GM23338 (cell line): ENCODE measurements at regions not wholly inside any gene's neighbourhood (a gene's known extent, or its start where the extent isn't known, plus 50 kb on each side); places are given as distances from the start of the nearest gene placed in this dataset.

ENCODE experiments used
- ATAC-seq: fragments of 200-7000 bp; cut with Tn5 transposase; 3 replicates; pipeline ENCODE4 v1.9.1; 2020
- DNase-seq: peaks from one replicate; pipeline ENCODE4 v3.0.0-alpha.2; 2015; ENCODE audit warnings: low spot score
- H2AFZ ChIP-seq: fragments of 200-600 bp; sonication (generic); 2 replicates; pipeline ENCODE4 v1.8.0; 2016; ENCODE audit warnings: antibody characterized with exemption, mild to moderate bottlenecking, moderate library complexity
- H3F3A ChIP-seq: fragments of 200-600 bp; sonication (generic); replicated peaks from 2 replicates; pipeline ENCODE4 v1.8.0; 2017; ENCODE audit warnings: antibody characterized with exemption, mixed run types, low read depth
- H3K27ac ChIP-seq: fragments of 200-600 bp; sonication (generic); 2 replicates; pipeline ENCODE4 v1.6.1; 2016; ENCODE audit warnings: low read depth
- H3K27me3 ChIP-seq: fragments of 200-600 bp; sonication (generic); 2 replicates; pipeline ENCODE4 v1.8.0; 2016; ENCODE audit warnings: mild to moderate bottlenecking, mixed run types, moderate library complexity; ENCODE audit not compliant: insufficient read depth
- H3K36me3 ChIP-seq: fragments of 200-600 bp; sonication (generic); 2 replicates; pipeline ENCODE4 v1.8.0; 2016; ENCODE audit warnings: mild to moderate bottlenecking; ENCODE audit not compliant: insufficient read depth
- H3K4me1 ChIP-seq: fragments of 200-600 bp; sonication (generic); 2 replicates; pipeline ENCODE4 v1.8.0; 2016; ENCODE audit warnings: mild to moderate bottlenecking, moderate library complexity; ENCODE audit not compliant: insufficient read depth
- H3K4me2 ChIP-seq: fragments of 200-600 bp; sonication (generic); 2 replicates; pipeline ENCODE4 v1.7.1; 2017; ENCODE audit warnings: mixed run types
- H3K4me3 ChIP-seq: fragments of 200-600 bp; sonication (generic); 2 replicates; pipeline ENCODE4 v1.6.1; 2016; ENCODE audit warnings: mixed run types
- H3K79me2 ChIP-seq: fragments of 200-600 bp; sonication (generic); replicated peaks from 2 replicates; pipeline ENCODE4 v1.8.0; 2017; ENCODE audit warnings: mild to moderate bottlenecking; ENCODE audit not compliant: insufficient read depth
- H3K9me2 ChIP-seq: fragments of 200-600 bp; sonication (generic); 2 replicates; pipeline ENCODE4 v1.8.0; 2017; ENCODE audit not compliant: insufficient read depth
- H4K20me1 ChIP-seq: fragments of 200-600 bp; sonication (generic); replicated peaks from 2 replicates; pipeline ENCODE4 v1.8.0; 2017; ENCODE audit warnings: mild to moderate bottlenecking; ENCODE audit not compliant: insufficient read depth
- H3K27ac Mint-ChIP-seq: 2 replicates; pipeline ENCODE4 v1.8.0; 2020; ENCODE audit warnings: inconsistent platforms, mild to moderate bottlenecking, moderate library complexity, mixed read lengths
- H3K27me3 Mint-ChIP-seq: 3 replicates; pipeline ENCODE4 v1.8.0; 2022; ENCODE audit warnings: low read depth, mild to moderate bottlenecking, moderate library complexity, mixed read lengths, inconsistent platforms; ENCODE audit not compliant: insufficient read depth, poor library complexity
- H3K36me3 Mint-ChIP-seq: 3 replicates; pipeline ENCODE4 v1.8.0; 2021; ENCODE audit warnings: low read depth, mild to moderate bottlenecking, inconsistent platforms, moderate library complexity, mixed read lengths
- H3K4me1 Mint-ChIP-seq: 3 replicates; pipeline ENCODE4 v1.8.0; 2020; ENCODE audit warnings: mild to moderate bottlenecking, inconsistent platforms, mixed read lengths
- H3K4me3 Mint-ChIP-seq: 3 replicates; pipeline ENCODE4 v1.8.0; 2021; ENCODE audit warnings: moderate library complexity, mild to moderate bottlenecking, inconsistent platforms, mixed read lengths
- H3K9me3 Mint-ChIP-seq: 3 replicates; pipeline ENCODE4 v1.8.0; 2020; ENCODE audit warnings: moderate library complexity, mild to moderate bottlenecking, inconsistent platforms, mixed read lengths
- CREB1 ChIP-seq: fragments of 250-450 bp; sonication (Bioruptor Pico); IDR thresholded peaks from 2 replicates; pipeline ENCODE4 v1.5.0; 2020; ENCODE audit warnings: low read depth, mild to moderate bottlenecking, moderate library complexity
- EZH2 ChIP-seq: fragments of 200-600 bp; sonication (generic); IDR thresholded peaks from one replicate; pipeline ENCODE4 v1.8.0; 2017; ENCODE audit warnings: antibody characterized with exemption, mild to moderate bottlenecking, low read depth; ENCODE audit not compliant: unreplicated experiment
- EZH2phosphoT487 ChIP-seq: fragments of 200-600 bp; sonication (generic); IDR thresholded peaks from one replicate; pipeline ENCODE4 v1.8.1; 2018; ENCODE audit warnings: antibody characterized with exemption; ENCODE audit not compliant: unreplicated experiment
- JUNB ChIP-seq: IDR thresholded peaks from one replicate; pipeline ENCODE4 v1.6.1; 2016; ENCODE audit warnings: antibody characterized with exemption; ENCODE audit not compliant: unreplicated experiment
- NANOG ChIP-seq: IDR thresholded peaks from 2 replicates; pipeline ENCODE4 v1.6.1; 2016; ENCODE audit warnings: antibody characterized with exemption, borderline replicate concordance
- POLR2AphosphoS5 ChIP-seq: IDR thresholded peaks from 2 replicates; pipeline ENCODE4 v1.6.1; 2016; ENCODE audit warnings: antibody characterized with exemption, low read depth
- REST ChIP-seq: IDR thresholded peaks from one replicate; pipeline ENCODE4 v1.6.1; 2018; ENCODE audit warnings: antibody characterized with exemption; ENCODE audit not compliant: unreplicated experiment
- STAT1 ChIP-seq: IDR thresholded peaks from one replicate; pipeline ENCODE4 v1.6.1; 2016; ENCODE audit warnings: antibody characterized with exemption; ENCODE audit not compliant: unreplicated experiment
- ZNF114 ChIP-seq: fragments of 250-450 bp; sonication (Bioruptor Pico); IDR thresholded peaks from 2 replicates; pipeline ENCODE4 v1.5.0; 2020; ENCODE audit warnings: mild to moderate bottlenecking, moderate library complexity
- ZNF331 ChIP-seq: fragments of 250-450 bp; sonication (Bioruptor Pico); IDR thresholded peaks from 2 replicates; pipeline ENCODE4 v1.5.0; 2020; ENCODE audit warnings: low read depth, mild to moderate bottlenecking, moderate library complexity
- TF ChIP-seq, protein P1 (sequence below), 2 experiments: fragments of 200-600 bp in 1 of 2; sonication (generic) in 1 of 2; conservative IDR thresholded peaks; 2 replicates each; pipeline versions ENCODE4 v1.5.1 to v1.6.1; 2016 to 2017; ENCODE audit warnings: antibody characterized with exemption in 2 of 2, low read depth in 2 of 2, mild to moderate bottlenecking in 2 of 2, moderate library complexity in 1 of 2
- TF ChIP-seq, protein P2 (sequence below): IDR thresholded peaks from 2 replicates; pipeline ENCODE4 v1.6.1; 2016; ENCODE audit warnings: antibody characterized with exemption
- TF ChIP-seq, protein P3 (sequence below): fragments of 250-450 bp; sonication (Bioruptor Pico); IDR thresholded peaks from 2 replicates; pipeline ENCODE4 v1.5.0; 2020; ENCODE audit warnings: mild to moderate bottlenecking, moderate library complexity

DNA sequence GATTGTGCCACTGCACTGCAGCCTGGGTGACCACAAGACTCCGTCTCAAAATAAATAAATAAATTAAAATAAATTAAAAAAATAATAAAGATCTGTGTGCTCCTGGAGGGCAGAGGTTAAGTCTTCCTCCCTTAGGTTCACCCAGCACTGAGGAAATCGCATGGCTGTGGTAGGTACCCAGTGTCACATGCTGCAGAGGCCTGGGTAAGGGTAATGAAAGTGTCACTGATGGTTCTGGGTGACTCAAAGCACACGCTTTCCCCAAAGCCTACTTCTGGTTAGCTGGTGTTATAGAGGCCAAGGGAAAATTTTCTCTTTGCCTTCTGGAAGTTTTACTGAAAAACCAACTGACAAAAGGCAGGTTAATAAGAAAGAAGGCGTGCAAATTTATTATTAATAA is 88.8 kb upstream of the ITGB1 start:
- DNase-seq (no peak), ATAC-seq (no peak)
- Histone ChIP-seq H3K79me2 (no peaks in the 10 kb centered on the region), H3K9me2 (0 out of 2 replicates have a peak, but pooled peaks cover 3% of the 10 kb centered on the region), H3K27ac (no peak overlapping the region), H4K20me1 (no peaks in the 10 kb centered on the region), H3K36me3 (no peaks in the 10 kb centered on the region), H3F3A (no peaks in the 10 kb centered on the region), H3K4me3 (no peak overlapping the region), H3K27me3 (no peaks in the 10 kb centered on the region), H3K4me2 (no peak overlapping the region), H3K4me1 (peaks cover 16% of the 10 kb centered on the region), H2AFZ (no peak overlapping the region)
- Mint-ChIP-seq H3K27ac (no peak overlapping the region), H3K36me3 (no peaks in the 10 kb centered on the region), H3K4me1 (peaks cover 25% of the 10 kb centered on the region), H3K9me3 (0 out of 3 replicates have a peak, but pooled peaks cover 3% of the 10 kb centered on the region), H3K27me3 (peaks cover 8% of the 10 kb centered on the region), H3K4me3 (no peak overlapping the region)
- TF ChIP-seq ZNF114 (CRISPR knock-in tag) (no peak), EZH2phosphoT487 (no peak), POLR2AphosphoS5 (no peak), STAT1 (no peak), CREB1 (CRISPR knock-in tag) (no peak), ZNF331 (CRISPR knock-in tag) (no peak), NANOG (no peak), EZH2 (no peak), JUNB (no peak), REST (no peak)
- TF ChIP-seq, protein P1, sequence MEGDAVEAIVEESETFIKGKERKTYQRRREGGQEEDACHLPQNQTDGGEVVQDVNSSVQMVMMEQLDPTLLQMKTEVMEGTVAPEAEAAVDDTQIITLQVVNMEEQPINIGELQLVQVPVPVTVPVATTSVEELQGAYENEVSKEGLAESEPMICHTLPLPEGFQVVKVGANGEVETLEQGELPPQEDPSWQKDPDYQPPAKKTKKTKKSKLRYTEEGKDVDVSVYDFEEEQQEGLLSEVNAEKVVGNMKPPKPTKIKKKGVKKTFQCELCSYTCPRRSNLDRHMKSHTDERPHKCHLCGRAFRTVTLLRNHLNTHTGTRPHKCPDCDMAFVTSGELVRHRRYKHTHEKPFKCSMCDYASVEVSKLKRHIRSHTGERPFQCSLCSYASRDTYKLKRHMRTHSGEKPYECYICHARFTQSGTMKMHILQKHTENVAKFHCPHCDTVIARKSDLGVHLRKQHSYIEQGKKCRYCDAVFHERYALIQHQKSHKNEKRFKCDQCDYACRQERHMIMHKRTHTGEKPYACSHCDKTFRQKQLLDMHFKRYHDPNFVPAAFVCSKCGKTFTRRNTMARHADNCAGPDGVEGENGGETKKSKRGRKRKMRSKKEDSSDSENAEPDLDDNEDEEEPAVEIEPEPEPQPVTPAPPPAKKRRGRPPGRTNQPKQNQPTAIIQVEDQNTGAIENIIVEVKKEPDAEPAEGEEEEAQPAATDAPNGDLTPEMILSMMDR (conservative IDR thresholded peaks at IDR 0.05; ENCODE audit: low read depth in 2 of 2): no peak
- TF ChIP-seq, protein P2, sequence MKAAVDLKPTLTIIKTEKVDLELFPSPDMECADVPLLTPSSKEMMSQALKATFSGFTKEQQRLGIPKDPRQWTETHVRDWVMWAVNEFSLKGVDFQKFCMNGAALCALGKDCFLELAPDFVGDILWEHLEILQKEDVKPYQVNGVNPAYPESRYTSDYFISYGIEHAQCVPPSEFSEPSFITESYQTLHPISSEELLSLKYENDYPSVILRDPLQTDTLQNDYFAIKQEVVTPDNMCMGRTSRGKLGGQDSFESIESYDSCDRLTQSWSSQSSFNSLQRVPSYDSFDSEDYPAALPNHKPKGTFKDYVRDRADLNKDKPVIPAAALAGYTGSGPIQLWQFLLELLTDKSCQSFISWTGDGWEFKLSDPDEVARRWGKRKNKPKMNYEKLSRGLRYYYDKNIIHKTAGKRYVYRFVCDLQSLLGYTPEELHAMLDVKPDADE: no peak
- TF ChIP-seq, protein P3, sequence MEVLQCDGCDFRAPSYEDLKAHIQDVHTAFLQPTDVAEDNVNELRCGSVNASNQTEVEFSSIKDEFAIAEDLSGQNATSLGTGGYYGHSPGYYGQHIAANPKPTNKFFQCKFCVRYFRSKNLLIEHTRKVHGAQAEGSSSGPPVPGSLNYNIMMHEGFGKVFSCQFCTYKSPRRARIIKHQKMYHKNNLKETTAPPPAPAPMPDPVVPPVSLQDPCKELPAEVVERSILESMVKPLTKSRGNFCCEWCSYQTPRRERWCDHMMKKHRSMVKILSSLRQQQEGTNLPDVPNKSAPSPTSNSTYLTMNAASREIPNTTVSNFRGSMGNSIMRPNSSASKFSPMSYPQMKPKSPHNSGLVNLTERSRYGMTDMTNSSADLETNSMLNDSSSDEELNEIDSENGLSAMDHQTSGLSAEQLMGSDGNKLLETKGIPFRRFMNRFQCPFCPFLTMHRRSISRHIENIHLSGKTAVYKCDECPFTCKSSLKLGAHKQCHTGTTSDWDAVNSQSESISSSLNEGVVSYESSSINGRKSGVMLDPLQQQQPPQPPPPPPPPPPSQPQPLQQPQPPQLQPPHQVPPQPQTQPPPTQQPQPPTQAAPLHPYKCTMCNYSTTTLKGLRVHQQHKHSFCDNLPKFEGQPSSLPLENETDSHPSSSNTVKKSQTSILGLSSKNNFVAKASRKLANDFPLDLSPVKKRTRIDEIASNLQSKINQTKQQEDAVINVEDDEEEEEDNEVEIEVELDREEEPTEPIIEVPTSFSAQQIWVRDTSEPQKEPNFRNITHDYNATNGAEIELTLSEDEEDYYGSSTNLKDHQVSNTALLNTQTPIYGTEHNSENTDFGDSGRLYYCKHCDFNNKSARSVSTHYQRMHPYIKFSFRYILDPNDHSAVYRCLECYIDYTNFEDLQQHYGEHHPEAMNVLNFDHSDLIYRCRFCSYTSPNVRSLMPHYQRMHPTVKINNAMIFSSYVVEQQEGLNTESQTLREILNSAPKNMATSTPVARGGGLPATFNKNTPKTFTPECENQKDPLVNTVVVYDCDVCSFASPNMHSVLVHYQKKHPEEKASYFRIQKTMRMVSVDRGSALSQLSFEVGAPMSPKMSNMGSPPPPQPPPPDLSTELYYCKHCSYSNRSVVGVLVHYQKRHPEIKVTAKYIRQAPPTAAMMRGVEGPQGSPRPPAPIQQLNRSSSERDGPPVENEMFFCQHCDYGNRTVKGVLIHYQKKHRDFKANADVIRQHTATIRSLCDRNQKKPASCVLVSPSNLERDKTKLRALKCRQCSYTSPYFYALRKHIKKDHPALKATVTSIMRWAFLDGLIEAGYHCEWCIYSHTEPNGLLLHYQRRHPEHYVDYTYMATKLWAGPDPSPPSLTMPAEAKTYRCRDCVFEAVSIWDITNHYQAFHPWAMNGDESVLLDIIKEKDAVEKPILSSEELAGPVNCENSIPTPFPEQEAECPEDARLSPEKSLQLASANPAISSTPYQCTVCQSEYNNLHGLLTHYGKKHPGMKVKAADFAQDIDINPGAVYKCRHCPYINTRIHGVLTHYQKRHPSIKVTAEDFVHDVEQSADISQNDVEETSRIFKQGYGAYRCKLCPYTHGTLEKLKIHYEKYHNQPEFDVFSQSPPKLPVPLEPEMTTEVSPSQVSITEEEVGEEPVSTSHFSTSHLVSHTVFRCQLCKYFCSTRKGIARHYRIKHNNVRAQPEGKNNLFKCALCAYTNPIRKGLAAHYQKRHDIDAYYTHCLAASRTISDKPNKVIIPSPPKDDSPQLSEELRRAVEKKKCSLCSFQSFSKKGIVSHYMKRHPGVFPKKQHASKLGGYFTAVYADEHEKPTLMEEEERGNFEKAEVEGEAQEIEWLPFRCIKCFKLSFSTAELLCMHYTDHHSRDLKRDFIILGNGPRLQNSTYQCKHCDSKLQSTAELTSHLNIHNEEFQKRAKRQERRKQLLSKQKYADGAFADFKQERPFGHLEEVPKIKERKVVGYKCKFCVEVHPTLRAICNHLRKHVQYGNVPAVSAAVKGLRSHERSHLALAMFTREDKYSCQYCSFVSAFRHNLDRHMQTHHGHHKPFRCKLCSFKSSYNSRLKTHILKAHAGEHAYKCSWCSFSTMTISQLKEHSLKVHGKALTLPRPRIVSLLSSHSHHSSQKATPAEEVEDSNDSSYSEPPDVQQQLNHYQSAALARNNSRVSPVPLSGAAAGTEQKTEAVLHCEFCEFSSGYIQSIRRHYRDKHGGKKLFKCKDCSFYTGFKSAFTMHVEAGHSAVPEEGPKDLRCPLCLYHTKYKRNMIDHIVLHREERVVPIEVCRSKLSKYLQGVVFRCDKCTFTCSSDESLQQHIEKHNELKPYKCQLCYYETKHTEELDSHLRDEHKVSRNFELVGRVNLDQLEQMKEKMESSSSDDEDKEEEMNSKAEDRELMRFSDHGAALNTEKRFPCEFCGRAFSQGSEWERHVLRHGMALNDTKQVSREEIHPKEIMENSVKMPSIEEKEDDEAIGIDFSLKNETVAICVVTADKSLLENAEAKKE (CRISPR knock-in tag): no peak
